Activated CD4-positive, alpha-beta T cell treated with anti-CD3 and anti-CD28 coated beads, Interleukin-2, Interleukin-6, amounts not matched to agents 100 ng/mL and 50 ng/mL, durations not matched to agents 16 hours and 8 hours (primary cell): ENCODE measurements at regions not wholly inside any gene's neighbourhood (a gene's known extent, or its start where the extent isn't known, plus 50 kb on each side); places are given as distances from the start of the nearest gene placed in this dataset.
"Not testable (repeated sequence)": the region's sequence is repeated elsewhere in the genome, so short reads cannot be mapped to it uniquely, and the experiment has no call there.

Experiments
- DNase-seq: peaks from one replicate; pipeline ENCODE4 v3.0.0-alpha.2; 2020

GRCh38 chr9:78882481-78882880 lies 585.6 kb downstream of the PSAT1 start:
- no peak for DNase-seq

DNA sequence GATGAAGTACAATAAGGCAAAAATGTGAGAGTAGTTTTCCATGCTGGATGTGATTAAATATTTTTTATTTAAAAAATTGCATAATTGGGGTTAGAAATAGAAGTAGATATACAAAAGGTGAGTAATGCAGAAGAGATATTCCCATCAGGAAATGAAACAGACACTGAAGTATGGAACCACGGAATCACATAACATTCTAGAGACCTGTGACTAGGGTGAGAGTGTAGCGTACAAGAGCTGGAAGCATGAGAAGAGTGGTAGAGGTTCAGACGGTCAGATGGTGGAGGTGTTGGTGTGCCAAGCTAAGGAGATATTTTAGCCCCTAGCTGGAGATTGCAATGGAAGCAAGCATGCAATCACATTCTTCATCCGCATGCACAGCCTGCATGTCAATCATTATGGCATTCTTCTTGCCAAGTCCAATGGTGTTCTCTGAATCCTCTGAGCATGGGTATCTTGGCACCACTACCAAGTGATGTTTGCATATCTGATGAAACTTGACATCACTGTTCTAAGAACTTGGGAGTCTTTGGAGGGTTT lies 587.8 kb downstream of the PSAT1 start:
- DNase-seq, result no peak

DNA sequence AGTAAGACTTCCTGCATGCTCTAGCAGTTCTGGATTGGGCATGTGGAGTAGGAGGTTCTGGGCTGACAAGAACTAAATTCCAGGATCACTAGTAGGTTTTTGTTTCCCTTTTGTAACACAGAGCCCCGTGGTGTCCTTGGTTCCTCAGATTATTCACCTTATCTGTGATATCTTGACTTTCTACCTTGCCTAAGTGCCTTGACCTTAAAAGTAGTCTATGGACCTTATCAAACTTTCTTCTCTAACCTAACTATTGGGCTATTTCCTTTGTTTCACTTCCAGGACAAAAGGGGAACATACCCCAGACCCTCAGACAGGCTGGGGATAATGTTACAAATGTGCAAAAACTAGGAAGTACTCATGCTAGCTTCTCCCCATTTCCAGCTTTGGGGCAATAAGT lies 595.3 kb downstream of the PSAT1 start:
- DNase-seq, result no peak

GRCh38 chr9:78892769-78893168 lies 595.8 kb downstream of the PSAT1 start:
- DNase-seq, result no peak

GRCh38 chr9:78893774-78894401 lies 597.0 kb downstream of the PSAT1 start:
- no peak for DNase-seq

DNA sequence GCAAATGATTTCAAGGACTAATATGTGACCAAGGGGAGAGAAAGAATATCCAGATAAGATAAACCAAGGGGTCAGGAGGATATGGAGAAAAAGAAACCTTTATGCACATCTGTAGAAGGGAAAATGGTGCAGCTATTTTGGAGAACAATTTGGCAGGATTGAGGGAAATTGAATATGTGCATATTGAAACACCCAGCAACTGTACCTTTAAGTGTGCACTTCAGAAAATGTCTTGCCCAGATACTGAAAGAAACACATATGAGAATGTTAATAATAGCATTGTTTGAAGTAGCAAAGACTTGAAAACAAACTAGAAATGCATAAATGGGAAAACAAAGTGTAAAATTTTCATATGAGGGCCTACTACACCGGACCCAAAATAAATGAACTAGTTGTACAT lies 599.6 kb downstream of the PSAT1 start:
- no peak for DNase-seq

- no peak for DNase-seq
Measured at GRCh38 chr9:78898234-78898633, 601.3 kb downstream of the PSAT1 start.

GRCh38 chr9:78899006-78899405 lies 602.1 kb downstream of the PSAT1 start:
- DNase-seq, result no peak

DNA sequence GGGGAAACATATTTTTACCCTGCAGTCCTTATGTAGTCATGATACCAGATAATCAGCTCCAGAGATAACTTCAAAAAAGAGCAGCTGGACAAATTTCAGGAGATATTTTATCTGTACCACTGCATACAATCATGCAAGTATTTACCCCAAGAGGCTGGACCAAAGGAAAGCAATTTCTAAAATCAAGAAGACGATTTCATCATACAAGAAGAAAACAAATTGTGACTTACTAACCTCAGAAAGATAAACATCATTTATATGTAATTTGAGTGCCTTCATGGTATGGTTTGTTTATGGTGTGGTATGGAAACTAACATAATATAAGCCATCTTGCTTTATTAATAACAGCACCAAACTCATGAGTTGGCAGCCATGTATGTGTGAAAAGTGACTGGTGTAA lies 603.6 kb downstream of the PSAT1 start:
- DNase-seq, result no peak

GRCh38 chr9:78902051-78902450 lies 605.1 kb downstream of the PSAT1 start:
- no peak for DNase-seq

DNA sequence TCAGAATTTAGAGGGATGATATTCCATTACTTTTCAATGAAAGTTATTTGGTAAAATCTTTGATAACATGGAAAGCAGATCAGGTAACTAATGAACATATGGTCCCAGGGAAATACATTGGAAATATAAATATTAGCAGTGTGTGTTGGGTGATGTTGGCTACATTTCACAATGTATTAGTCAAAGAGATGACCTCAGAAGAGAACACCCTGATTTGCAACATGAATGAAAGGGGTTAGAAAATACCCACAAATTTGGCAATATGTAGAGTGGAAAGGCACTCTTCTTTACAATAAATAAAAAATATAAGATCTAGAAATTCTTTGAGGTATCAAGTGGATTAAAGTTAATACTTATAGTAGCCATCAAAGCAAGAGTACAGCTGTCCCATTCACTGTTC lies 606.7 kb downstream of the PSAT1 start:
- DNase-seq, result no peak

DNA sequence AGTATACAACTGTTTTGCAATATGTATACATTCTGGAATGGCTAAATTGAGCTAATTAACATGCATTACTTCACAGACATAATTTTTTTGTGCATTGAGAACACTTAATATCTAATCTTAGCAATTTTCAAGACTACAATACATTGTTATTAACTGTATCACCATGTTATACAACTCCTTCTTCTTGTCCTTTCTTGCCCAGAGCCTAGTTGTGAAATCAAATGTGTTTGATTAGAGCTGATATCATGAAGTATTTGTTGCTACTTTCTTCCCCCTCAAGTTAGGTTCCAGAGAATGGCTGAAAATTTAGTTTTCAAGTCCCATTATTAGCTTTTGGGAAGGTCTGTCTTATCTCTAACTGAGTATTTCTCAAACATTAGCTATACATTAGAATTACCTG lies 607.8 kb downstream of the PSAT1 start:
- DNase-seq, result no peak

- no peak for DNase-seq
Measured at GRCh38 chr9:78905387-78905786, 608.5 kb downstream of the PSAT1 start.

- DNase-seq, result no peak
Measured at GRCh38 chr9:78905986-78906755, 609.2 kb downstream of the PSAT1 start.

DNA sequence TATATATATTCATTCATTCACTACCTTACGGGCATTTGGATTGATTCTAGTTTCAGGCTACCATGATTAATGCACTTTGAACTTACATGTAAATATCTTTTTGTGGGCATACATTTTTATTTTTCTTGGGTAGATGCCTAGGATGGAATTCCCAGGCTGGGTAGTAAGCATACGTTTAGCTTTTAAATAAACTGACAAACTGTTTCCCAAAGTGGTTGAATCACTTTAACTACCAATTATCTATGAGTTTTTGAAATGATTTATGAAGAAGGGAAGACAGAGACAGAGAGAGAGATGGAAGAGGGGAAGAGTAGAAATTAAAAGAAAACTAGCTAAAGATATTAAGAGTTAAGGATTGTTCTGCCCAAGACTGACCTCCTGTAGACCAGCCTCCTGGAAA lies 612.6 kb downstream of the PSAT1 start:
- DNase-seq, result no peak

DNA sequence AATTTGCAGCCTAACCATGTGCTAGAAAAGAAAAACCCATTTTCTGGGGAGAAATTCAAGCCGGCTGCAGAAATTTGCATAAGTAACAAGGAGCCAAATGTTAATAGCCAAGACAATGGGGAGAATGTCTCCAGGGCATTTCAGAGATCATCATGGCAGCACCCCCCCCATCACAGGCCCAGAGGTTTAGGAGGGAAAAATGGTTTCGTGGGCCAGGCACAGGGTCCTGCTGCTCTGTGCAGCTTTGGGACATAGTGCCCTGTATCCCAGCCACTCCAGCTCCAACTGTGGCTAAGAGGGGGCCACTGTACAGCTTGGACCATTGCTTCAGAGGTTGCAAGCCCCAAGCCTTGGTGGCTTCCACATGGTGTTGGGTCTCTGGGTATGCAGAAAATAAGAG lies 620.0 kb downstream of the PSAT1 start:
- not testable (repeated sequence) for DNase-seq

DNA sequence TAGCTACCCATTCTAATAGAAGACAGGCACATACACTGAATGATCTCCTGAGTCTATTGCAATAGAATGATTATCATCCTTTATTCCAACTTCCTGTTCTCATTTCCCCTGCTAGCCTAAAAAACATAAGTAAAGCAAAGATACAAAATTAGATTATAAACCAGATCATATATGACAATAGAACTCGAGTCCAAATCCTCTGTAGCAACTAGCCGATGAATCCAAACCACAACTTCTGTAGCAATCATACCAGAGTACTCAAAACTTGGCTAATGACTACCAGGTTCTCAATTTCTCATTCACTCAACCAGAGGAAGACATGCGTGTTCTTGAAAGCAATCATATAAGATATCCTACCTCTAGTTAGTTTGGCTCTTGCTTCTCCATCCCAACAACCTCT lies 622.1 kb downstream of the PSAT1 start:
- no peak for DNase-seq

- no peak for DNase-seq
Measured at GRCh38 chr9:78919701-78920100, 622.8 kb downstream of the PSAT1 start.

- no peak for DNase-seq
Measured at GRCh38 chr9:78921341-78921740, 624.4 kb downstream of the PSAT1 start.

DNA sequence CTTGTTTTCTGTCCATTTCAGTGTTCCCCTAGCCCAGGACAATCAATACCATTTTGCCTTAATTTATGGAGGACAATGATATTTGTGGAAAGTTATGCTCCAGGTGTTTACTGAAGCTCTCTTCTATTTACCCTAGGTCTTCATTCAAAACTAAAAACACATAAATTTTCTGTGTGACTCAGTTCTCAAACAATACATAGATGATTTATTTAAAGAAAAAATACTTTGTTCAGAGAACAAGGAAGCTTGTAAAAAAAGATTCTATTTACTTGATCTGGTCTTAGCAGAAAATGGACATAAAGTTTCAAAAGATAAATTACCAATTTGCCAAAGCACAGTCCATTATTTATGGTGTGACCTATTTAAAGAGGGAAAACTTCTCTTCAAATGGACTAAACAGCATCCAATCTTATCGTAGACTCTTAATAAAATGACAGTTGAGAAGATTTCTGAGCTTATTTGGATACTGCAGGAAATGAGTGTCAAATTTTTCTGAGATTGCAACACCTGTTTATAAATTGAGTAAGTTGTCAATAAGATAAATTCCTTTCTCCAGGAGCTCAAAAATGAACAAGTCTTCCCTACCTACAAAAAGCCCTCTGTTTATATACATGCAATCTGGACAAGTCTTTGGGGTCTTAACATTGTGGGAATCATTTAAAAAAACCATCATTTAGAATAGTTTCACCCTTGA lies 627.2 kb downstream of the PSAT1 start:
- DNase-seq, result no peak

DNA sequence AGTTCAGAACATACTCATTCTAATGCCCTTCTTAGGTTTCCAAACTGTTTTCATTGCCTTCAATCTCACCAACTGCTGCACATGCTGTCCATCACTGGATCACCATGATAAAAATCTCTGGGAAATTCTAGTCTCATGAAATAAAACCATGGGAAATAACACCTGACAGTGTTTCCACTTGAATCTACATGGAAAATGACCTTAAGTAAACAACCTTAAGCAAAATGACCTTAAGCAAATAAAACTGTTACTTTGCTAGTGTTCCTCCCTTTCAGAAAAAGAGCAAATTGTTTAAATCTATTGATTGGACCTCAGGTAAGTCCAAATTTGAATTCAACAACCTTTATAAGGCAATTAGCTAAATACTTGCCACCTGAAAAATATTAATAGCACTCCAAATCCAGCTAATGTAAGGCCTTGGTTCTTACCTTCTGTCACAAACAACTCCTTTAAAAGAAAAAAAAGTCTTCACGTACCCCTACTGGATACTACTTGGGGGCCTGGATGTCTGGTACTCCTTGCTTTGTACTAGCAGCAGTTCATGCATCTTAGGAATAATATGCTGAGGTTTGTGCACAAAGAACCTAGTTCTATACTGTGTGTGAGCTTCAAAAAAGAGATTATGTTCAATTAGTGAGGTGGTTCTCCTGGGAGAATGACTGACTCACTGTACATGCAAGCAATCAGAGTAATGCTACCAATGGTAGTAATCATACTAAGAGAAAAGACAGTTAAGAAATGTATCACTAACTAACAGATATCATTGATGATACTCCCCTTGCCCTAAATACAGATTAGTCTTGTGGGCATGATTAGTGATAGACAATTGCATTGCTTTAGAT lies 630.4 kb downstream of the PSAT1 start:
- no peak for DNase-seq

DNA sequence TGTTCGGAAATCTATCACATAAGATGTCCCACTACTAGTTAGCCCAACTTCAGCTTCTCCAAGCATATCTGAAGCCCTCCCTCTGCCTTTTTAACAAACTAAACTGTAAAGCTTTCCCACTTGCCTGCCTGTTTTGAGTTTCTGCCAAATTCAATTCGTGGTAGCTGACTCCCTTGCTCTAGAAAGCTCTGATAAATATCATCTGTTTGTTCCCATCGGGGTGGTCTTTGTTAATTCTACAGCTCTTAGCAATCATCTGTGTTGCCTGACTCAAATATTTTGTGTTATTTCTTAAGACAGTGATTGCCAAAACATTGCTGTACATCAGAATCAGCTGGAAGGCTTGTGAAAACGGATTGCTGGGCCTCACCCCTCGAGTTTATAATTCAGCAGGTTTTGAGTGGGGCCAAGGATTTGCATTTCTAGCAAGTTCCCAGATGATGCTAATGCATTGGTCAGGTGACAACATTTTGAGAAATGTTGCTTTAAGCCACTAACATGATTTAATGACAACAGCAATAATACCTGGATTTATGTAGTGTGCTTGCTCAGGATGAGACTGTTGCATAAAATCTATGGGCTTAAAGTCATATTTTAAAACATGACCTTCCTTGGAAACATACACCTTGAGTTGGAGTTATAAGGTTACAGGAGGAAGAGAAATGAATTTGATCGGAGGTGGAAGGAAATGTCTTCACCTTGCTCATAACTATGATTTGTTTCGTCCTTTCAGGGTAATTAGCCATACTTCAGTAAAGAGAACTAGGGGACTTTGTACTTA lies 631.9 kb downstream of the PSAT1 start:
- DNase-seq, result no peak
